ENCODE measurements at regions not wholly inside any gene's neighbourhood (a gene's known extent, or its start where the extent isn't known, plus 50 kb on each side); places are given as distances from the start of the nearest gene placed in this dataset.

DNA sequence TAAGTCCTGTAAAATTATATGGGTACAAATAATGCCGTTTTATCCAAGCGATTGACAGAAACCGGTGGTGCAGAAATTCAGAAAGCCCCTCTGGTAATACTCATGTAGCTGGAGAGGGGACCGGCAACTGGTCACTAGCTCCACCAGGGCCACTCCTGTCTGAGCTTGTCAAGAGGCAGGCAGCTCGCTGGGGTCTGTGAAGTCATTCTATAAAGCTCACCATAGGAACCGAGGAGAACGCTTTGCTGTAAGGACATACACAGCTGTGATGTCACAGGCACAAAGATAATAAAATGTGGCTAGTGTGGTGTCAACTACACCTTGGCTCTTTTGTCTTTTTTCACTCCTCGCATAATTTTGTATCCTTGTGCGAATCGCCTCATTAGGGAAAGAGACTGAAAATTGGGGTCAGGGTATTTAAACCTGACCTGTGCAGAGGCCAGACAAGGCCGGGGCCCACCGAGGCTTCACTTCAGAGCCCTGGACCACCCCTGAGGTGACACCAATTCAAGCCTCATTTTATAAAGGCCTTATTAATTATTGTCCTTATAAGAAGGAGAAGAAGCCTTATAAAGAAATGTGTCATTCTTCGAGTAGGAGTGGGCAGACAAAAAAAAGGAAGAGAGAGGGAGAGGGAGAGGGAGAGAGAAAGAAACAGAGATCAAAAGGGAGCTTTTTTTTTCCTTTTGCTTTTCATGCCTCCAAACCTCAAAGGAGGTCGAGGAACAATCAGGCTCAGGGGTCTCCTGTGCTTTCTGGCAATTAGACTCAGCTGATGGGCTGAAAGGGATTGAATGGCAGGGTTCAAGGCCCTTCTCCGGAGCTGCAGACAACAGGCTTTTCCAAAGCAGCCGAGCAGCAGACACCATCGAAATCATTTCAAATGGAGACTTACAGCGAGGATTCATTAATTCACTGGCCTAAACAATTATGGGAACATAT, 813.3 kb upstream of the ARRDC4 start:
- Histone ChIP-seq H4K20me1 (replicated peaks; ENCODE audit: control insufficient read depth, extremely low read depth, insufficient read depth, low read length) (no peaks in the 10 kb centered on the region), H2AFZ (ENCODE audit: low read depth, low read length) (no peak overlapping the region), H3K27me3 (ENCODE audit: control insufficient read depth in 2 of 2, insufficient read depth in 2 of 2, low read length in 2 of 2) (no peaks in the 10 kb centered on the region), H3K9me1 (replicated peaks; ENCODE audit: control insufficient read depth, extremely low read depth, insufficient read depth, low read length) (no peaks in the 10 kb centered on the region), H3K4me2 (ENCODE audit: insufficient read depth, low read length) (no peak overlapping the region), H3K27ac (ENCODE audit: insufficient read depth, low read depth, low read length) (no peak overlapping the region), H3K4me3 (replicated peaks in 1 of 3; ENCODE audit: insufficient read depth in 1 of 3, low read depth in 1 of 3, low read length in 3 of 3) (no peak overlapping the region), H3K36me3 (ENCODE audit: control insufficient read depth in 2 of 2, extremely low read depth in 1 of 2, insufficient read depth in 2 of 2, low read length in 2 of 2) (no peaks in the 10 kb centered on the region), H3K9me3 (replicated peaks; ENCODE audit: control insufficient read depth, insufficient read depth, low read length) (no peaks in the 10 kb centered on the region), H3K4me1 (ENCODE audit: control insufficient read depth, extremely low read depth, insufficient read depth, low read length) (no peaks in the 10 kb centered on the region), H3K79me2 (ENCODE audit: control insufficient read depth, insufficient read depth, low read length) (no peaks in the 10 kb centered on the region), H3K9ac (replicated peaks; ENCODE audit: extremely low read depth, insufficient read depth, low read length) (no peak overlapping the region)
- no peak for DNase-seq (ENCODE audit: low read depth, low spot score)
- TF ChIP-seq POLR2AphosphoS5 (IDR thresholded peaks at IDR 0.05; ENCODE audit: insufficient read depth, low read depth, low read length), result no peak
- TF ChIP-seq MAX (IDR thresholded peaks at IDR 0.05; ENCODE audit: insufficient read depth, insufficient read length), result no peak
- no peak for TF ChIP-seq EZH2 (IDR thresholded peaks at IDR 0.05; ENCODE audit: borderline replicate concordance, low read depth, low read length, severe bottlenecking)
- no peak for TF ChIP-seq POLR2A (IDR thresholded peaks at IDR 0.05; ENCODE audit: low read depth, low read length)
- TF ChIP-seq GATA2 (IDR thresholded peaks at IDR 0.05; ENCODE audit: insufficient read depth, insufficient read length, low read depth, low read length), result no peak
- no peak for TF ChIP-seq FOS (IDR thresholded peaks at IDR 0.05; ENCODE audit: borderline replicate concordance, insufficient read depth, low read length)
- TF ChIP-seq CTCF (IDR thresholded peaks at IDR 0.05; ENCODE audit: extremely low read depth in 1 of 2, insufficient read depth in 1 of 2, low read depth in 1 of 2, low read length in 2 of 2), result no peak
- no peak for TF ChIP-seq MYC (IDR thresholded peaks at IDR 0.05; ENCODE audit: low read depth, low read length)
- TF ChIP-seq JUN (IDR thresholded peaks at IDR 0.05; ENCODE audit: borderline replicate concordance, insufficient read depth, insufficient read length, low read depth), result no peak
- no TSS peak for BruUV-seq (replicated peaks)
- ChIA-PET CTCF (no interaction called here), POLR2A (no interaction called here)
- FAIRE-seq, result no peak
- dilution Hi-C loops (cut with MboI; ENCODE audit: extremely low pct_ligation_motif_present, low sequenced_read_pairs) (no loop called here), intact Hi-C loops (cut with micrococcal nuclease) (no loop called here)

Data from endothelial cell of umbilical vein (primary cell).